ENCODE measurements at regions not wholly inside any gene's neighbourhood (a gene's known extent, or its start where the extent isn't known, plus 50 kb on each side); places are given as distances from the start of the nearest gene placed in this dataset.

DNA sequence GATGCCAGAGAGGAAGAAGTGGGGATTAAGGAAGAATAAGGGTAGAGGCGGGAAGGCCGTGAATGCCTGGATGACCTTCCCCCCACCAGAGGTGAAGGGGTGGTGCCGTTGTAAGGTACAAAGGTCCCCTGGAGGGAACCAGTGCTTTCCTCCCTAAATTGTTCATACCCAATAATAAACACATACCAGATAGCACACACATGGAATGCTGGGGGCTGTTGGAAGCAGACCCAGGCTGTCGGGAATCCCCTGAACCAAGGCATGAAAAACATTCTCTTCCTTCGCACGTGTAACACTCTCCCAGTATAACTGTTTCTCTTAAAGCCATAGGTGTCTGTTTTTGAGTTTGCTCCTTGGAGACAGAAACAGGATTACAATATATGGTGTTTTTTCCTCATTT is 107.1 kb upstream of the CTAGE1 start:
- TF ChIP-seq, protein P1, sequence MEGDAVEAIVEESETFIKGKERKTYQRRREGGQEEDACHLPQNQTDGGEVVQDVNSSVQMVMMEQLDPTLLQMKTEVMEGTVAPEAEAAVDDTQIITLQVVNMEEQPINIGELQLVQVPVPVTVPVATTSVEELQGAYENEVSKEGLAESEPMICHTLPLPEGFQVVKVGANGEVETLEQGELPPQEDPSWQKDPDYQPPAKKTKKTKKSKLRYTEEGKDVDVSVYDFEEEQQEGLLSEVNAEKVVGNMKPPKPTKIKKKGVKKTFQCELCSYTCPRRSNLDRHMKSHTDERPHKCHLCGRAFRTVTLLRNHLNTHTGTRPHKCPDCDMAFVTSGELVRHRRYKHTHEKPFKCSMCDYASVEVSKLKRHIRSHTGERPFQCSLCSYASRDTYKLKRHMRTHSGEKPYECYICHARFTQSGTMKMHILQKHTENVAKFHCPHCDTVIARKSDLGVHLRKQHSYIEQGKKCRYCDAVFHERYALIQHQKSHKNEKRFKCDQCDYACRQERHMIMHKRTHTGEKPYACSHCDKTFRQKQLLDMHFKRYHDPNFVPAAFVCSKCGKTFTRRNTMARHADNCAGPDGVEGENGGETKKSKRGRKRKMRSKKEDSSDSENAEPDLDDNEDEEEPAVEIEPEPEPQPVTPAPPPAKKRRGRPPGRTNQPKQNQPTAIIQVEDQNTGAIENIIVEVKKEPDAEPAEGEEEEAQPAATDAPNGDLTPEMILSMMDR (IDR thresholded peaks at IDR 0.05): no peak
- no peak for TF ChIP-seq POLR2A (IDR thresholded peaks at IDR 0.05)

Data from adrenal gland (tissue), 5 donors.